AG04449 (cell line): ENCODE measurements at regions not wholly inside any gene's neighbourhood (a gene's known extent, or its start where the extent isn't known, plus 50 kb on each side); places are given as distances from the start of the nearest gene placed in this dataset.

Experiments
- CTCF ChIA-PET: fragments of 350-600 bp; formaldehyde crosslinking; extraction: SDS; loops from one replicate; lab custom pipeline; 2021; ENCODE audit warnings: antibody characterized with exemption; lab: Yijun Ruan, JAX
- POLR2A ChIA-PET: fragments of 400-600, 350-600 bp; formaldehyde crosslinking; extraction: SDS; loops from one replicate; lab custom pipeline; 2020; ENCODE audit warnings: antibody characterized with exemption, inconsistent platforms; lab: Yijun Ruan, JAX
- DNase-seq: peaks from one replicate; pipeline ENCODE4 v3.0.0-alpha.2; 2010; ENCODE audit warnings: low read depth, low spot score
- H3K4me3 ChIP-seq: 2 replicates; pipeline ENCODE4 v1.5.1; 2011; ENCODE audit warnings: low read depth, mild to moderate bottlenecking, control low read depth, low read length
- CTCF ChIP-seq: IDR thresholded peaks from one replicate; pipeline ENCODE4 v1.5.1; 2011; ENCODE audit warnings: mild to moderate bottlenecking, moderate library complexity, low read length, control low read depth, inconsistent platforms; ENCODE audit not compliant: insufficient read depth; ENCODE audit errors: missing control alignments

- no peak for TF ChIP-seq CTCF
- H3K4me3 ChIP-seq: no peak overlapping the region
- DNase-seq: no peak
- POLR2A ChIA-PET: no interaction called here
- CTCF ChIA-PET: no interaction called here
Observed at GRCh38 chr5:123882965-123883345, 371.0 kb downstream of the CSNK1G3 start.

GRCh38 chr5:123882319-123882964, 370.5 kb downstream of the CSNK1G3 start:
- ChIA-PET CTCF (no interaction called here), POLR2A (no interaction called here)
- H3K4me3 ChIP-seq: no peak overlapping the region
- DNase-seq: no peak
- no peak for TF ChIP-seq CTCF

- no peak overlapping the region for H3K4me3 ChIP-seq
- POLR2A ChIA-PET: no interaction called here
- DNase-seq: no peak
- TF ChIP-seq CTCF: no peak
- CTCF ChIA-PET: no interaction called here
Observed at GRCh38 chr5:123881759-123882244, 369.8 kb downstream of the CSNK1G3 start.

GRCh38 chr5:123880875-123881274, 368.9 kb downstream of the CSNK1G3 start:
- POLR2A ChIA-PET: no interaction called here
- no peak for TF ChIP-seq CTCF
- CTCF ChIA-PET: interaction anchor here (1.4 kb wide), 1 partner anchor 12 kb away, joined by 4 read pairs; no protein-coding TSS in a partner anchor
- no peak for DNase-seq
- H3K4me3 ChIP-seq: no peak overlapping the region

GRCh38 chr5:123879071-123879470, 367.1 kb downstream of the CSNK1G3 start:
- no peak for TF ChIP-seq CTCF
- CTCF ChIA-PET: no interaction called here

GRCh38 chr5:123876276-123876790, 364.4 kb downstream of the CSNK1G3 start:
- ChIA-PET CTCF (no interaction called here), POLR2A (no interaction called here)
- no peak for DNase-seq
- no peak overlapping the region for H3K4me3 ChIP-seq
- no peak for TF ChIP-seq CTCF

More at GRCh38 chr5:123879071-123879470, 367.1 kb downstream of the CSNK1G3 start:
- no peak overlapping the region for H3K4me3 ChIP-seq
- POLR2A ChIA-PET: no interaction called here
- DNase-seq: no peak
